Right hindlimb (tissue), 1 donor: ENCODE measurements at regions not wholly inside any gene's neighbourhood (a gene's known extent, or its start where the extent isn't known, plus 50 kb on each side); places are given as distances from the start of the nearest gene placed in this dataset.

Experiments
- DNase-seq: peaks from one replicate; pipeline ENCODE4 v3.0.0-alpha.2; 2018

DNA sequence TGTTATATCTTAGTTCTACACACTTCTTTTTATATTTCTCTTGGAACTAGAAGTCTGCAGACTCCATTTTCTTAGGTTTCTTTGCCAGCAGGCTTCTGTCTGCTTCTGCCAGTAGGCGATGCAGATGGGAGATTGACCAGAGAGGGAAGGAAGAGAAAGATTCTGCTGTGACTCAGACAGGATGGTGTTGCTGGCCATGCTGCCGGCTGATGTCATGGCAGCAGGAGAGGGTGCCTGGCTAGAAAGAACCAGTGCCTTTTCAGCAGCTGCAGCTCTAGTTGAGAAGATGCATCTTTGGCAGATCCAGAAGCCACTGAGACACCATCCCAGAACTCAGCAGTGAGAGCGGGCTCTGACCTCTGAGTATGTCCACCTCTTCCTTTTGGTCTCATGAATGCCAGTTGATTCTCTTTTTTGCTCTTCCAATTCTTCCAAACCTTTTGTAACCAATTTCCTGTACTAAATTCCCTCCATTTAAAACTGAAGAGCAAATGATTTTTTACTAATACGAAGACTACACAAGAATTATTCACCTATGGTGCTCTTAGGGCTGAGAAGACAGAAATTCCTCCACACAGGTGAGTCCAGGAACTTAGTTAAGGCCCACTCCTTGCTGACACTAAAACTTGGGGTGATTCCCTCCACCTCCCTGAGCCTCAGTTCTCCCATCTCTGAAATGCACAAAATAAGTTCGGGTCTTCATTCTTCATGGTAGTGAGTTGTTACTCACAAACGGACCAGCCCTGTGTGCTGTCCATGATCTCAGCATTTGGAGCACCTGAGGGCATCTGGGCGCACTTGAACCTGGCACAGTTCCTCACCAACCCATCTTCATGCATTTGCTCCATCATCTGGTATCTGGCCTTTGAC, 200.7 kb downstream of the MYCN start:
- no peak for DNase-seq

DNA sequence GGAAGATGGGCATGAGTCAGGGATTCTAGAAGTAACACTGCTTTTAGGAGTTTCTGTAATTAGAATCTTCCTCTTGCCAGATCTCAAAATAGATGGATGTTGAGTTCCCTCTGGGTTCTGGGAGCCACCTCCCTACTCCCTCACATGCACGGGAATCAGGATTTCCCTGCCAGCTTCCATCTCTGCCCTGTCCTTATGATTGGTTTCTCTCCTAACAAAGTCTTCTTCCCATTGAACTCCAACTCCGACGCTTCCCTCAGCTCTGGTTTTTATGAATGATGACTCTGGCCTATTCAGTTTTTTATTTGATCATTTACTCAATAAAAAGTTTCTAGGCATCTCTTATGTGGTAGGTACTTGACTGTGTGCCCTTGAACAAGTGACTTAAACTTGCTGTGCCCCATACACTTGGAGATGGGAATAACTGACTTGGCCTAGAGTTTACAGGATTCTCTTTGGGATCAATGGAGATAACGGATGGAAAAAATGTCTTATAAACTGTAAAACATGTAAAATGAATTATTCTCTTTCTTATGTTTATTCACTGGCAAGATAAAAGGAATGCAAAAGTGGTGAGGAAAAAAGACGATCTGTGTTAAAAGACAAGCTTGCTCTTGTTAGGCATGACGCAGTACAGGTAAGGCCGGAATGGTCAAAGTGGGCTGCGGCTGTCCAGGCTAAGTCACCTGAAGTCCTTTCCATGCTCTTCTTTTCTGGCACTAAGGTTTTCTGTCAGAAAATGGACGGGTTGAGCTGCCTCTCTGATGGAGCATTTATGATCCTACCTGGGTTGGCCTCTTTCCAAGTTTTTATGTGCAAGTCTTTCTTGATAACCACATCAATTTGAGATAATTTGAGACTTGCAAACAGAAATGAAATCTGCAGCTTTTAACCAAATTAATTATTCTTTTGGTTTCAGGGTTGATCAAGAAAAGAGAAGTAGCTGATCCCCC, 199.6 kb downstream of the MYCN start:
- DNase-seq: no peak

DNA sequence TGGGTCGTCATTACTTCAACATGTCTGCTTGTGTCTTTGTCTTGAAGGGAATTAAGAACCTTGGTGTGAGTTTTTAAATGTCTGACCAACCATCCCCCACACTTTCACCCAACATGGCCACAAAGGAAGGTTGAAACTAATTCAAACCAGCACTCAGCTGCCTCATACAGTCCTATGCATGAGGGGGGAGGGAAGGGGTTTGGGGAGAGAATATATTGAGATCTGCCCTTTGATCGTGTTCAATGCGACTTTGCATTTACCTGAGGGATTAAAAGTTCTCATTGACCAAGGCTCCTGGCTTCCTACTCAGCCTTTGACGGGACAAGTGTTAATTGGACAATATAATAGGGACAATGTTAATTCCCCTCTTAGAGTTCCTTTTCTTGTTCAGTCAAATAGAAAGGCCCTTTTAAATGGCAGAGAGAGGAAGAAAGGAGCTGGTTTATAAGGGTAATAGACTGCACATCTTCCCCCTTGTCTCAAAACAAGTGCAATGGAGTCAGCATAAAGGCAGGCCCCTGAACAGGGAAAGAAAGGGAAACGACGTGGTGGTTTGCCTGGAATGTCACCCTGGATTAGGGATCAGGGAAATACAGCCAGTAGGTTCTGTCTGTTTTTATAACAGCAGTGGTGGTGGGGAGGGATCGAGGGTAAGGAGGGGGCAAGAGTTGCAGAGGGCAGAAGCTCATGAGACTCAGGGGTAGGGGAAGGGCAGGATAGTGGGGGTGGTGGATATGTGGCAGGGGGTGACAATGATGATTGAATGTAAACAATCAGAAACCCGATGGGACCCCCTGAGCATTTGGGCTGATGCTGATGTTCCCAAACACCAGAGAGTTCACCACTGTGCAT, 198.7 kb downstream of the MYCN start:
- no peak for DNase-seq

DNA sequence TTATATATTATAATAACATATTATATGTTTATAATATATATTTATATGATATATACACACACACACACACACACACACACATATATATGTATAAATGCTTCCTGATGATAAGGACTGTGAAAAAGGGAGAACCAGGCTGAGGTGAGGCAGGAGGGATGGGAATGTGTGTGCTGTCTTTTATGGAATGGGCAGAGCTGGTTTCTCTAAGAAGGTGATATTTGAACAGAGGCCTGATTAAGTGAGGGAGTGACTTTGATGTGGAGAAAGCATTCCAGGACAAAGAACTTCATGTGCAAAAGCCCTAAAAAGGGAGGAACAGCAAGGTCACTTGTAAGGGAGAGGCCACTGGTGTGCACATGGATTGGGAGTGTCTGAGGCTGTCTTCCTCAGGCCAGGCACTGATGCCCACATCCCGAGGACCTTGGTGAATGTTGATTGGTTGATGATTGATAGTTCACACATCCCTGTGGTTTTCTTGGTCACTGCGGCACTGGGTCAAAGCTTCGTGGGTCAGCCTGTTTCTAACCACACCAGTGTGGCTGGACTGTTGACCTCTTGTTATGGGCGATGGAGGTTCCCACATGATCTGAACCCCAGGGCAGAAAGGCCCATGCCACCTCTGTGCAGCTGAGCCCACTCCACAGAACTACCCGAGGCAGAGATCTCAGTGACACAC, 196.9 kb downstream of the MYCN start:
- no peak for DNase-seq

DNA sequence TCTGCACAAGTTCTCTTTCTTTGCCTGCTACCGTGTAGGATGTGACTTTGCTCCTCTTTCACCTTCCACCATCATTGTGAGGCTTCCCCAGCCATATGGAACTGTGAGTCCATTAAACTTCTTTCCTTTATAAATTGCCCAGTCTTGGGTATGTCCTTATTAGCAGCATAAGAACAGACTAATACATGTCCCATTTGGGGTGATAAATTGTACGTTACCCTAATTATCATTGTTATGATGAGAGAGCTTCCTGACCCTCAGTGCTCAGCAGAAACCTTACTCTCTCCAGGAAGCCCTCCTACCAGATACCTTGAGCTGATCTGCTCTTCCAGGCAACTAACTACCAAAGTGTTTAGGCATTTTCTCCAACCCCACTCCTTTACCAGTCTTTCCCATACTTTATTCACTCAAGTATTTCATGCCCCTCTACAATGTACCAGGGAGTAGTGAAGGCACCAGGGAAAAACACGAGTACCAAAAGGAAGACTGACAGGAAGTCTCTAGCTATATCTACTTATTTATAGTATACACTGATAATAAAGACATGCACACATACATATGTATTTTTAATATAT, 196.2 kb downstream of the MYCN start:
- no peak for DNase-seq

DNA sequence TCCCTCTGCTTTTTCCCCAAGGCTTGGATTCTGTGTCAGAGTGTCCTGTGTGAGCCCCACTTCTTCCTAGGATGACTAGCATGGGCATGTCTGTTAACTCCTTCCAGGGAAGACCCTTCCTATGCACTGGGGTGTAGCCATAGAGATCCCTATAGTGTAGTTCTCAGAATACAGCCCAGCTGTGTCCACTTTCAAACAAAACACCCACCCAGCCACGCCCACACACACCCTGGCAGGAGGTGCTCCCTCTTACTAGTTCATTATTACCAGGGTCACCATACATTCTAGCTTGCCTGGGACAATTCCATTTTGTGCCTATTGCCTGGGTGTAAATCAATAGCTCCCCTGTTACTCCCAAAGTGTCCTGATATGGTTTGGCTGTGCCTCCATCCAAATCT, 195.6 kb downstream of the MYCN start:
- DNase-seq: no peak

DNA sequence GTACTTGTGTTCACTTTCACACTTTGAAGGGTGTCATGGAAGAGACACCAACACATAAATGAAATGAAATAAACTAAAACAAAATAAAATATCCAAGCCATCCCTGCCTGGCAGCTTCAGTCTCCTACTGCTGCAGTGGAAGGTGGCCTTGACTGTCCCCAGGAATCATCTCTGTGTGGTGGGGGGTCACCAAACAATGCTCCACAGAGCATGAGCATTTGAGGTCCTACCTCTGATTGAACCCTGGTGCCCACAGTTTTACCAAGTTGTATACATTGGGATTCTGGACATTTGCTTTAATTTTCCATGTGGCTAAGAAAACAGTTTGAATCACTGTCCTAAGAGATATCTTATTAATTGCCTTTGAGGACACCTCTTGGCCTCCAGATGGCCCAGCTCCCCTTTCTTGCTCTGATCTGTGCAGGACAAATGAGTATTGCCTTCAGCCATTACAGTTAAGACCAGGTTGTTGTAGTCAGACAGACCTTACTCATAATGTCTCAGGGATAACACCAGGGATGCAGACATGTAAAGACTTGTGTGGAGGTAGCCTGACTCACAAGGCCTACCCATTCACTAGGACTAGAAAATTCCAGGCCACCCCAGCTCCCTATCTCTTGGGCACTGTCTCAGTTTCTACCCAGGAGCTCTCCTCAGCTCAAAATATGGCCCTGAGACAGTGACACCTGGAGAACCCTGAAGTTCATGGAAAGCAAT, 195.0 kb downstream of the MYCN start:
- DNase-seq: no peak

DNA sequence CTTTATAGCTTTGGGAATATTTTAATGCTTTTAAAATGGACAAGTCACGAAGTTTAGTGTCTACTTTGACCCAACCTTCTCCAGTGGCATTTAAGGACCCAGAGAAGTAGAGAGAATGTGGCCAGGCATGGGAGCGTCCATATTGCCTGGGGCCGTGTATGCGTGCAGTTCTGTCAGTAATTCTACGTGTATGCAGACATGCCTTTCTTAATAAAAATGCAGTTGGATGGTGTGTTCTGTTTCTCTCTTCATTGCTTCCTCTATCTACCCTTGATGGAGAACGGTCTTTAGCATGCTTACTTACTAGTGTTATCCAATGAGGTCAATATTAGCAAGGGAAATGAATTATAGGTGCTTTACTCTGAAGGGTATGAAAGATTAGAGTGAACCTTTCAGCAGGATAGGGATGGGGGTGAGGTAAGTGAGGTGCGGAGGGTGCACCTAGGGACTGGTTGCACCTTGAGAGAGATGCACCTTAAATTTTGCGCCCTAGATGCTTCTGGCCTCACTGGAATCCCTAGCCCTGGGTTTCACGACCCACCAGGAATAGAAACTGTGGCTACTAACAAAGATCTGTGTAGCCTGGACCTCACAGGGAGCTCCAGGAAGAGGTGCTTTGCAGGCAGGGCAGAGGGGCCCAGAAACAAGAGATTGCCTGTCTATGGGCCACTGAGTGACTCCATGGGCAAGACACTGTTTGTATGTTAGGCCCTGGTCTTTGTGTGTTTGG, 194.3 kb downstream of the MYCN start:
- no peak for DNase-seq

DNA sequence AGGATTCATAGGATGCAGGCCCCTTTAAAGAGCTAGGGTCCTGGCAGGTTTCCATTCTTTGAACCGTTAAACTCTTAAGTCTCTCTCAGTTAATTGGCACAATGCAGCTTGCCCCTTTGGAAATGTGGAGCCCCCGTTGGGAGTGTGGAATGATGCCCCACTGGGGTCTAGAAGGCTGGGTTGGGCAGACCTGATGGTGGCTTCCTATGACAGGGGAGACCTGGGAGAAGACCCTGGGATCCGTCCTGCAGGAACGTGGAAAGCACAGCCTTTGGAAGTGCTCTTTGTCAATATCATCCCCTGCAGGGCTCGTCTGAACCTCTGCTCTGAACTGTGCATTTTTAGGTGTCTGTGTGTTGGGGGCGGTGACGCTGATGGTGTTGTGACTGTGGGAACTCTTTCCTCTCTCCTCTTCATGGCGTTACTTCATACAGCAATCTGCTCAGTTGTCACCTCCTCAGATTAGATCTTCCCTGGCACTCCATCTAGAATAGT, 190.6 kb downstream of the MYCN start:
- DNase-seq: no peak

DNA sequence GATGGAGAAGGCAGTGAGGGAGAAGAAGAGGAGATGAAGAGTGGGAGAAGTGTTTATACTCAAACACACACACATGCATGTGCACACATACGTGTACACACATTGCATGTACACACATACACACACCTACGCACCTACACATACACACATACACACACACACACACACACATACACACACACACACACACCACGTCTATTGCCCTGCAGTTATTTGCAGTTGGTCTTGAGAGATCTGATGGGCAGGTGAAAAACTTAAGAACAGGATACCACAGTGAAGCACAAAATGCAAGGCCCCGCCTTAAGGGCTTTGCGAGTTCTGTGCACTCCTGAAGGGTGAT, 190.2 kb downstream of the MYCN start:
- DNase-seq: no peak

DNA sequence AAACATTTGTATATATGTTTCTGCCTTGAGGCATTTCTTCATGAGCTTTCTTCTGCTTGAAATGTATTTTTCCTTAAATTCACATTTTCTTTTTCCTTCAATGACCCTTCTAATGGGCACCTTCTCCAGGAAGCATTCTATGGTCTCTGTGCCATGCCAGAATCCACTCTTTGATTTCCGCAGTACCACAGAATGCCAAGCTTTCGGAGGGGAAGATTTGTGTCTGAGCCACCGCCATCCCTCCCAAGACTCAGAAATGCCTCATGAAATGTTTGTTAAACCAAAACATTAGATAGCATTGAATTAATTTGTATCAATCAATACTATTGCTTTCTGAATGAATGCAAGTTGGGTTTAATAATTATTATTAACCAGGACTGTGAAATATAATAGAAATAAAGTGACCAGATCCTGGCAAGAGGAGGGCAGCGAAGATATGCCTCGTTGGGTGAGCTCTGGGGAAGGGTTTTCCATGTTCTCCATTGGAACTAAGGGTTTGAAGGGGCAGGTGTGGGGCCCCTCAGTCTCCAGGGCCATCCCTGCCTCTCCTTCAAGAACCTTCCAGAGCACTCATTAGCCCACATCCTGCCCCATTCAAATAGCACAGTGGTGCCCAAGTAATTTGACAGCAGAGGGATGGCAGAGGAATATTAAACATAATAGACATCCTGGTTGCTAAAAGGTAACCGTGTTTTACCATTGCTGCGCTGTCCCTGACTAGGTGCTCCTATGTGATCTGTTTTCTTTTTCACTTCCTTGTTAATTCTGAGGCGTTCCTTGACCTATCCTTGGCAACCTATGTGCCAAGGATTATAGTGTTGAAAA, 189.6 kb downstream of the MYCN start:
- DNase-seq: no peak

DNA sequence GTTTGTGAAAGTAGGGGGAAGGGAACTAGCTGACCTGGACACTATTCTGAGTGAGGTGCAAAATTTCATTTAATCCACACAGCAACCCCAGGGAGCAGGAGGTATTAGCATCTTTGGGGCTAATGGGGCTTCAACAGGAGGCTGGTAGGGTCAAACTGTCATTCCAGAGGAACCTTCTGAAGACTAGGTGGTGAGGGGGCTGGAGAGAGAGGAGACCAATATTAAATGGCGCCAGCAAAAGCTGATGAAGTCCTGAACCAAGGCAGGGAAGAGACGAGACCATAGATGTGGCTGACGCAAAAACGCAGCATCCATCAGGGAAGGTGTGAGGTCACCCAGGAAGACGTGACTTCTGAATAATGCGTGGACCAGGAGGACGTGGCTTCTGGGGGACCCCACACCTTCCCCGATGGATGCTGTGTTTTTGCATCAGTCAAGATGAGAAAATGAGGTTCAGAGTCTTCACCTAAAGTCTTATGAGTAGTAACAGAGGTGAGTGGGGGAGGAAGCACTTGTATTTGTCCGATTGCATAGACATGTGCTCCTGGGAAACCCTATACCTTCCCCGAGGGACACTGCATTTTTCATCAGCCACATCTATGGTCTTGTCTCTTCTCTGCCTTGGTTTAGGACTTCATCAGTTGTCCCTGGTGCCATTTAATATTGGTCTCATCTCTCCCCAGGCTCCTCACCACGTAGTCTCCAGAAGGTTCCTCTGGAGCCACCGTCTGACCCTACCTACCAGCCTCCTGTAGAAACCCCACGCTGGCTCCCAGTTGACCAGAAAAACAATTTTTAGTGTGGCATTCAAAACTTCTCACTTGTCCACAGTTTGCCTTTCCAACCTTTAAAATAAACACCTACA, 188.6 kb downstream of the MYCN start:
- no peak for DNase-seq

DNA sequence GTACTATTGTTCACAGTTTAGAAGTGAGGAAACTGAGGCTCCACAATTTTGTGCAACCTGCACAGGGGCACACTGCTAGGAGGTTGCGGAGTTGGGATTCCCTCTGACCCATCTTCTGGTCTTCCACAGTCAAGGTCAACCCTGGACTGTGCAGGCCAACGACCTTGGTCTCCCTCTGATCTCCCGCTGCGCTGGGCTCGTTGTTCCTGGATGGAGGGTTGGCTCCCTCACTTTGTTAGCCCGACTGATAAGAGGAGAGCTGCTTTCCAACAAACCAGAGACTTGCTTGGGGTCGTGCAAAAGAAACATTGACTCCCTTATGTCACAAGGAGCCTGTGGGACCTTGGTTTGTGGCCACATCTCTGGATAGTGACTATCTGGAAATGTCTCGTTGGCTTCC, 187.6 kb downstream of the MYCN start:
- DNase-seq: no peak

DNA sequence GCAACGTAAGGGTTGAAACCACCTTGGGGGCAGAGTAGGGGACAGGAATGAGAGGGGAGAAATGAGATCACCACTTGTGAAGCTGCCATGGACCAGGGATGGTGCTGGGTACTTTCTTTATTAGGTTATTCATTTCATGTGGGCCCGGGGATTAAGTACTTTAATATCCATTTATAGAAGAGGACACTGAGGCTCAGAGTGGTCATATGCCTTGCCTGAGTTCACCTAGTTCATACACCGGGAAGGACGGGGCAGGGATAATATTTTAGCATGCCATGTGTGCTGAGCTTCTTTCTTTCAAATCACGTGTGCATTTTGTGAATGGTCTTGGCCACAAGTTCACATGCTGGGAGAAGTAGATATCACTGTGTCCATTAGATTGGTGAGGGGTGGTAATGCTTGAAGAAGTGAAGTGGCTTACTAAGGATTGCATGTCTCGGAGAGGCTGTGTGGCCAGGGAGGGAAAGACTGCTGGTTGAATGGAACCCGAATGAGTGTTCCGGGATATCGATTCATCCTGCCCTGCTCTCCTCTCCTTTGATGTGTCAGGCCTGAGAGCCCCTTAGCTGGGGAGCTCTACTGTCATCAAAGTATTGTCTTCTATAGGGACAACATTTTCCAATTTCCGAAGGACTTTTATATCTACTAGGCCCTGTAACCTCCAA, 187.1 kb downstream of the MYCN start:
- DNase-seq: no peak

DNA sequence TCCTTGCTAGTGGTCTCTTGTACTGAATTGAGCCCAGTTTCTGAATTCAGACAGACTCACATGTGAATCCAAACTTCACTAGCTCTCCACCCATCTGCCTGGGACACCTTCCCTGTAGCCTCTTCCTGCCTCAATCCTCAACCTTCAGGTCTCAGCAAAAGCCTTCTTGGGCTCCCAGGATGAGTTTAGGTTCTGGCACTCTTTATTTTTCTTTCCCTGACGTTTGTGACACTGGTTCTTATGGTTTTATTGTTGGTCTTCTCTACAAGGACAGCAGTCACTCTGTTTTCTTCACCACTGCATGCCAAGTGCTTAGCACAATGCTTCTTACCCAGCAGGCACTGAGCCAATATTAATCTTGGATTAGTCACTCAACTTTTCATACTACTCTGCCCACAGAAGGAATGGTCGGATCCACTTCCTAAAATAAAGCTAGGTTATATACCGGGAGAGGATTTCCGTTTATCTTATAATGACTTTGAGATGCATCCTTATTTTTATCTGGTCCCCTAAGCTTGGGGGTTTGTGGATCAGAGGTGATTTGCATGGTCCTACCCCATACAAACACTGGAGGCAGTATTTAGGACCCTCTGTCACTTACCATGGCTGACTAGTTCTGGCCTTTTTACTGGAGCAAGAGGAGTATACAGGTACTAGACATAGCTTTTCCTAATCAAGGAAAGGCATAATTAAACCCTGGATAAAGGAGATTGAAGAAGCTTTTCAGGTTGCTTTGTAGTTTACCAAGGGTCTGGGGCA, 186.3 kb downstream of the MYCN start:
- no peak for DNase-seq

DNA sequence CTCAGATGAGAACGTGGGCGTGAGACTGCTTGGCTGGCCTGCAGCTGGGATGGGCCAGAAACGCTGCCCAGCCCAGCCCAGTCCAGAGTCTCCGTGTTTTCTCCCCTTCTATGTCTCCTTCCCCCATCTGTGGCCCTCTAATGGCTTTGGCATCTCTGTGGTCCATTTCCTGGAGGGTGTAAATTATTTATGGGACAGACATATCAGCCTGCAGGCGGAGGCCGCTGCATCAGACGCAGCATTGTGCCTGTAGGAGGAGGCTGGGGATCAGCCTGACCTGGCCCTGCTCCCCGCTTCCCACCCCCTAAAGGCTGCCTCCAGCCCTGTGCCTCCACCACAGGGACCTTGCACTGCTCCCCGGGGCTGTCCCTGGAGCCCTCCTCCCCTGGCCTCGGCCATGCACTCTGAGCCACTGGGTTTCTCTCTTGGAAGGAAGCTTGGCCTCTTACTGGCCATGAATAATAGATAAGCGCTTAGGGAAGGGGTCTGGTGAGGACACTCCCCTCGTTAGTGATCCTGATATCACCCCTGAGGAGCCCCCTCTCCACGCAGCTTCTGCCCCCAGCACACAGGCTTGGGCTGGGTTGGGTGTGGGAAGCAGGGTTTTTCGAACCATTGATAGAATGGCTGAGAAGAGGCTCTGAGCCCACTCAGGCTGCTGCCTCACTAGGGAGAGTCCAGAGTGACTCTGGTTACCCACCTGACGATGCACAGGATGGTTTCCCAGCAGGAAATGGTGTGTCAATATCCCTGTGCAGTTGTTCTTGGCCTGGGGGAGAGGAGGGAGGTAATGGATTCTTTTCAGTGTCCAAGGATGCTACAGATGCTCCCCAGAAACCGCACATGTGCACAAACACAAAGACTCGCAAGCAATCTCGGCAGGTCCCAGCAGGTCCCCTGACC, 185.5 kb downstream of the MYCN start:
- no peak for DNase-seq
